WTC11 (cell line): ENCODE measurements at regions not wholly inside any gene's neighbourhood (a gene's known extent, or its start where the extent isn't known, plus 50 kb on each side); places are given as distances from the start of the nearest gene placed in this dataset.

ENCODE experiments used
- ATAC-seq: fragments of 200-7000 bp; cut with Tn5 transposase; 2 replicates; pipeline ENCODE4 v1.10.0; 2021; ENCODE audit warnings: mild to moderate bottlenecking, moderate library complexity
- CTCF ChIA-PET: fragments of 300-600 bp; sonication (Branson Sonifier 250); formaldehyde crosslinking; loops from one replicate; lab custom pipeline; 2021; ENCODE audit warnings: antibody characterized with exemption; lab: Charles Lee
- POLR2A ChIA-PET: fragments of 350-600 bp; sonication (Branson Sonifier 250); formaldehyde crosslinking; loops from one replicate; lab custom pipeline; 2021; ENCODE audit warnings: antibody characterized with exemption; lab: Charles Lee
- DNase-seq: peaks from one replicate; pipeline ENCODE4 v3.0.0; 2021; ENCODE audit warnings: low spot score
- H3K27ac Mint-ChIP-seq: 2 replicates; pipeline ENCODE4 v1.8.0; 2021; ENCODE audit warnings: mixed read lengths
- H3K27me3 Mint-ChIP-seq: 2 replicates; pipeline ENCODE4 v1.8.0; 2021; ENCODE audit warnings: low read depth, mild to moderate bottlenecking, moderate library complexity, mixed read lengths
- H3K36me3 Mint-ChIP-seq: 2 replicates; pipeline ENCODE4 v1.8.0; 2021; ENCODE audit warnings: mixed read lengths
- H3K4me1 Mint-ChIP-seq: 2 replicates; pipeline ENCODE4 v1.8.0; 2022; ENCODE audit warnings: mixed read lengths
- H3K4me3 Mint-ChIP-seq: 2 replicates; pipeline ENCODE4 v1.8.0; 2021; ENCODE audit warnings: mild to moderate bottlenecking, moderate library complexity, mixed read lengths
- H3K9me3 Mint-ChIP-seq: 2 replicates; pipeline ENCODE4 v1.8.0; 2021; ENCODE audit warnings: mixed read lengths
- ATF2 ChIP-seq: sonication (generic); formaldehyde crosslinking; IDR thresholded peaks from 2 replicates; pipeline ENCODE4 v1.8.1; 2022; ENCODE audit warnings: low read depth, missing genetic modification reagents, borderline replicate concordance
- ATF6 ChIP-seq: sonication (generic); formaldehyde crosslinking; IDR thresholded peaks from 2 replicates; pipeline ENCODE4 v1.8.1; 2023; ENCODE audit warnings: mild to moderate bottlenecking, missing genetic modification reagents
- CBFB ChIP-seq: sonication (generic); formaldehyde crosslinking; IDR thresholded peaks from 2 replicates; pipeline ENCODE4 v1.8.1; 2022; ENCODE audit warnings: mild to moderate bottlenecking, low read depth, missing genetic modification reagents
- FOXK1 ChIP-seq: sonication (generic); formaldehyde crosslinking; IDR thresholded peaks from 2 replicates; pipeline ENCODE4 v1.8.0; 2022; ENCODE audit warnings: mild to moderate bottlenecking, moderate library complexity, missing genetic modification reagents
- HMGXB4 ChIP-seq: sonication (generic); formaldehyde crosslinking; IDR thresholded peaks from 2 replicates; pipeline ENCODE4 v1.8.1; 2023; ENCODE audit warnings: mild to moderate bottlenecking, moderate library complexity, missing genetic modification reagents
- NFATC4 ChIP-seq: fragments of 250-450 bp; sonication (Bioruptor Pico); IDR thresholded peaks from 2 replicates; pipeline ENCODE4 v1.9.0; 2021; ENCODE audit warnings: mild to moderate bottlenecking
- NR2C2 ChIP-seq: sonication (generic); formaldehyde crosslinking; IDR thresholded peaks from 2 replicates; pipeline ENCODE4 v1.8.0; 2022; ENCODE audit warnings: mild to moderate bottlenecking, missing genetic modification reagents
- NR3C1 ChIP-seq: sonication (generic); formaldehyde crosslinking; conservative IDR thresholded peaks from 2 replicates; pipeline ENCODE4 v1.8.1; 2023; ENCODE audit warnings: low read depth, mild to moderate bottlenecking, missing genetic modification reagents
- ZNF532 ChIP-seq: fragments of 250-450 bp; sonication (Bioruptor Pico); IDR thresholded peaks from 2 replicates; pipeline ENCODE4 v1.9.0; 2021; ENCODE audit warnings: mild to moderate bottlenecking, borderline replicate concordance

- TF ChIP-seq ATF2 (CRISPR knock-in tag): no peak
Measured at GRCh38 chr5:74469234-74469994, 171.1 kb downstream of the ENC1 start (continued).

- POLR2A ChIA-PET: interaction anchor here (0.6 kb wide), 1 partner anchor 146 kb away, joined by 3 read pairs; no protein-coding TSS in a partner anchor
- H3K4me1 Mint-ChIP-seq: peaks cover 14% of the 10 kb centered on the region
Measured at GRCh38 chr5:74468421-74468820, 172.1 kb downstream of the ENC1 start.

More at GRCh38 chr5:74468421-74468820, 172.1 kb downstream of the ENC1 start:
- Mint-ChIP-seq H3K9me3 (peaks cover 5% of the 10 kb centered on the region), H3K36me3 (no peaks in the 10 kb centered on the region), H3K4me3 (no peak overlapping the region), H3K27me3 (no peaks in the 10 kb centered on the region), H3K27ac (no peak overlapping the region; the same call in 1 of the 2 replicates)
- no peak for TF ChIP-seq ATF6 (CRISPR knock-in tag)
- no peak for TF ChIP-seq NR2C2 (CRISPR knock-in tag)
- no peak for TF ChIP-seq CBFB
- TF ChIP-seq FOXK1 (CRISPR knock-in tag): no peak
- TF ChIP-seq HMGXB4: no peak
- TF ChIP-seq ZNF532: no peak
- TF ChIP-seq NFATC4 (CRISPR knock-in tag): no peak
- no peak for TF ChIP-seq NR3C1 (CRISPR knock-in tag)
- ATAC-seq (no peak), DNase-seq (no peak)
- CTCF ChIA-PET: no interaction called here
